ENCODE measurements at regions not wholly inside any gene's neighbourhood (a gene's known extent, or its start where the extent isn't known, plus 50 kb on each side); places are given as distances from the start of the nearest gene placed in this dataset.
"Not testable (repeated sequence)": the region's sequence is repeated elsewhere in the genome, so short reads cannot be mapped to it uniquely, and the experiment has no call there.

- not testable (repeated sequence) for DNase-seq
Observed at GRCh38 chr6:57989520-57990080, 672.2 kb downstream of the PRIM2 start.

- not testable (repeated sequence) for DNase-seq
Observed at GRCh38 chr6:57998858-57999619, 681.6 kb downstream of the PRIM2 start.

GRCh38 chr6:58000233-58000632, 682.8 kb downstream of the PRIM2 start:
- not testable (repeated sequence) for DNase-seq

GRCh38 chr6:58003417-58004167, 686.2 kb downstream of the PRIM2 start:
- not testable (repeated sequence) for DNase-seq

- DNase-seq: not testable (repeated sequence)
Observed at GRCh38 chr6:58007334-58008000, 690.0 kb downstream of the PRIM2 start.

- not testable (repeated sequence) for DNase-seq
Observed at GRCh38 chr6:58008001-58008335, 690.5 kb downstream of the PRIM2 start.

GRCh38 chr6:58011954-58012600, 694.6 kb downstream of the PRIM2 start:
- DNase-seq: not testable (repeated sequence)

- DNase-seq: not testable (repeated sequence)
Observed at GRCh38 chr6:58016614-58017013, 699.2 kb downstream of the PRIM2 start.

GRCh38 chr6:58028188-58028587, 710.8 kb downstream of the PRIM2 start:
- not testable (repeated sequence) for DNase-seq

GRCh38 chr6:58038213-58038612, 720.8 kb downstream of the PRIM2 start:
- DNase-seq: not testable (repeated sequence)

- not testable (repeated sequence) for DNase-seq
Observed at GRCh38 chr6:58046584-58046983, 729.2 kb downstream of the PRIM2 start.

- DNase-seq: not testable (repeated sequence)
Observed at GRCh38 chr6:58047389-58047788, 730.0 kb downstream of the PRIM2 start.

GRCh38 chr6:58047865-58048264, 730.4 kb downstream of the PRIM2 start:
- not testable (repeated sequence) for DNase-seq

- DNase-seq: not testable (repeated sequence)
Observed at GRCh38 chr6:58055465-58056176, 738.2 kb downstream of the PRIM2 start.

GRCh38 chr6:58059701-58060100, 742.3 kb downstream of the PRIM2 start:
- DNase-seq: not testable (repeated sequence)

- not testable (repeated sequence) for DNase-seq
Observed at GRCh38 chr6:58063542-58063941, 746.1 kb downstream of the PRIM2 start.

- DNase-seq: not testable (repeated sequence)
Observed at GRCh38 chr6:58067867-58068548, 750.6 kb downstream of the PRIM2 start.

GRCh38 chr6:58073263-58073662, 755.8 kb downstream of the PRIM2 start:
- no peak for DNase-seq

GRCh38 chr6:58090067-58090466, 772.6 kb downstream of the PRIM2 start:
- not testable (repeated sequence) for DNase-seq

- DNase-seq: not testable (repeated sequence)
Observed at GRCh38 chr6:58097251-58097650, 779.8 kb downstream of the PRIM2 start.

GRCh38 chr6:58113960-58114359, 796.5 kb downstream of the PRIM2 start:
- DNase-seq: no peak
